Ovary (tissue), 3 donors: ENCODE measurements at regions not wholly inside any gene's neighbourhood (a gene's known extent, or its start where the extent isn't known, plus 50 kb on each side); places are given as distances from the start of the nearest gene placed in this dataset.

ENCODE experiments used
- EP300 ChIP-seq: sonication (generic); formaldehyde crosslinking; IDR thresholded peaks from one replicate; pipeline ENCODE4 v1.6.1; 2017; ENCODE audit warnings: antibody characterized with exemption
- TF ChIP-seq, protein P1 (sequence below), 3 donors: fragments of 450-650 bp in 2 of 3; fragments of 200-600 bp in 1 of 3; IDR thresholded peaks; one replicate each; pipeline versions ENCODE4 v1.5.1 to v1.8.0; 2016 to 2022; ENCODE audit warnings: antibody characterized with exemption in 3 of 3, mild to moderate bottlenecking in 1 of 3
- donor health status: DM: no; HTN: no; CAD: no.

DNA sequence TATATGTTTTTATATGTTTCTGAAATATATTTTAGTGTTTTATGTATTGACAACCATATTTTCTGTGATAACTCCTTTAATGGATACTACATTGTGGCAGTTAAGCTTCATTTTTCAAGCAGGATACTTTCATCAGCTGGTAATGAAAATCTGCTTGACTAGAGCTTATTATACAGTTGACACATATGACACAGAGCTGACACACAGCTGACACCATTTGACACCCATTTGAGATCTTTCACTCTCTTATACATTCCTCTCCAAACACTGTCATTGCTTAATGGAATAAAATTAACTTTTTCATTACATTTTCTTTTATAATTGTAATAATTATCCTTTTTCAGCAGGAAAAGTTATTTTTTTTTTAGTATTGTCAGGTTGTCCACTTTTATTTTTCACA, 561.1 kb upstream of the NDST4 start:
- TF ChIP-seq, protein P1, sequence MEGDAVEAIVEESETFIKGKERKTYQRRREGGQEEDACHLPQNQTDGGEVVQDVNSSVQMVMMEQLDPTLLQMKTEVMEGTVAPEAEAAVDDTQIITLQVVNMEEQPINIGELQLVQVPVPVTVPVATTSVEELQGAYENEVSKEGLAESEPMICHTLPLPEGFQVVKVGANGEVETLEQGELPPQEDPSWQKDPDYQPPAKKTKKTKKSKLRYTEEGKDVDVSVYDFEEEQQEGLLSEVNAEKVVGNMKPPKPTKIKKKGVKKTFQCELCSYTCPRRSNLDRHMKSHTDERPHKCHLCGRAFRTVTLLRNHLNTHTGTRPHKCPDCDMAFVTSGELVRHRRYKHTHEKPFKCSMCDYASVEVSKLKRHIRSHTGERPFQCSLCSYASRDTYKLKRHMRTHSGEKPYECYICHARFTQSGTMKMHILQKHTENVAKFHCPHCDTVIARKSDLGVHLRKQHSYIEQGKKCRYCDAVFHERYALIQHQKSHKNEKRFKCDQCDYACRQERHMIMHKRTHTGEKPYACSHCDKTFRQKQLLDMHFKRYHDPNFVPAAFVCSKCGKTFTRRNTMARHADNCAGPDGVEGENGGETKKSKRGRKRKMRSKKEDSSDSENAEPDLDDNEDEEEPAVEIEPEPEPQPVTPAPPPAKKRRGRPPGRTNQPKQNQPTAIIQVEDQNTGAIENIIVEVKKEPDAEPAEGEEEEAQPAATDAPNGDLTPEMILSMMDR (IDR thresholded peaks at IDR 0.05) = no peak
- no peak for TF ChIP-seq EP300
